OCI-LY7 (cell line): ENCODE measurements at regions not wholly inside any gene's neighbourhood (a gene's known extent, or its start where the extent isn't known, plus 50 kb on each side); places are given as distances from the start of the nearest gene placed in this dataset.

ENCODE experiments used
- BruUV-seq: library from RNA; stranded (reverse); fragments of 400-500 nt; replicated peaks from 2 replicates; lab custom pipeline; 2021; lab: Mats Ljungman, UMichigan
- CTCF ChIA-PET: fragments of 300-600 bp; sonication (Branson Sonifier 250); formaldehyde crosslinking; loops from one replicate; lab custom pipeline; 2022; ENCODE audit warnings: antibody characterized with exemption; ENCODE audit not compliant: unreplicated experiment; lab: Charles Lee
- POLR2A ChIA-PET: fragments of 300-600 bp; sonication (Branson Sonifier 250); formaldehyde crosslinking; loops from one replicate; lab custom pipeline; 2022; ENCODE audit warnings: antibody characterized with exemption; lab: Charles Lee
- DNase-seq: peaks from one replicate; pipeline ENCODE4 v3.0.0-alpha.2; 2015; ENCODE audit warnings: low spot score
- H2AFZ ChIP-seq: fragments of 200-600 bp; sonication (generic), shearing (Covaris generic); 2 replicates; pipeline ENCODE4 v1.6.1; 2014; ENCODE audit warnings: mild to moderate bottlenecking, antibody characterized with exemption, low read length, moderate library complexity
- H3K27ac ChIP-seq: fragments of 200-600 bp; sonication (generic); 2 replicates; pipeline ENCODE4 v1.5.1; 2014; ENCODE audit warnings: mixed run types, low read depth, mild to moderate bottlenecking, moderate library complexity, low read length, inconsistent platforms; ENCODE audit not compliant: poor library complexity, severe bottlenecking
- H3K36me3 ChIP-seq: fragments of 200-600 bp; sonication (generic); 2 replicates; pipeline ENCODE4 v1.6.1; 2014; ENCODE audit warnings: mild to moderate bottlenecking, antibody characterized with exemption, low read length, moderate library complexity, mixed read lengths; ENCODE audit not compliant: insufficient read depth
- H3K4me1 ChIP-seq: fragments of 200-600 bp; sonication (generic); 2 replicates; pipeline ENCODE4 v1.5.1; 2014; ENCODE audit warnings: mild to moderate bottlenecking, low read length; ENCODE audit not compliant: insufficient read depth, poor library complexity, severe bottlenecking
- H3K4me2 ChIP-seq: fragments of 200-600 bp; sonication (generic); 2 replicates; pipeline ENCODE4 v1.6.1; 2014; ENCODE audit warnings: mild to moderate bottlenecking, low read length
- H3K4me3 ChIP-seq: fragments of 200-600 bp; sonication (generic); 2 replicates; pipeline ENCODE4 v1.5.1; 2014; ENCODE audit warnings: mild to moderate bottlenecking, low read depth, low read length; ENCODE audit not compliant: poor library complexity, severe bottlenecking
- H3K79me2 ChIP-seq: fragments of 200-600 bp; sonication (generic); 2 replicates; pipeline ENCODE4 v1.6.1; 2016; ENCODE audit warnings: low read depth, mild to moderate bottlenecking, low read length, moderate library complexity, mixed read lengths; ENCODE audit not compliant: insufficient read depth
- H3K9me2 ChIP-seq: fragments of 200-600 bp; sonication (generic); 2 replicates; pipeline ENCODE4 v1.6.1; 2016; ENCODE audit warnings: mild to moderate bottlenecking, low read length, mixed read lengths; ENCODE audit not compliant: insufficient read depth
- H3K9me3 ChIP-seq: fragments of 200-600 bp; sonication (generic); 2 replicates; pipeline ENCODE4 v1.6.1; 2014; ENCODE audit warnings: mild to moderate bottlenecking, mixed run types, low read length, mixed read lengths
- H4K20me1 ChIP-seq: fragments of 200-600 bp; sonication (generic); 2 replicates; pipeline ENCODE4 v1.6.1; 2014; ENCODE audit warnings: mild to moderate bottlenecking, antibody characterized with exemption, low read length, moderate library complexity, mixed read lengths; ENCODE audit not compliant: insufficient read depth
- EZH2phosphoT487 ChIP-seq: fragments of 200-600 bp; sonication (generic); IDR thresholded peaks from 2 replicates; pipeline ENCODE4 v1.6.1; 2018; ENCODE audit warnings: low read depth, borderline replicate concordance, mild to moderate bottlenecking, mixed run types, antibody characterized with exemption, low read length, moderate library complexity, mixed read lengths
- intact Hi-C: fragments of 100-400 bp; cut with micrococcal nuclease; formaldehyde crosslinking; loops from one replicate; pipeline ENCODE4 v1.10.0; 2022; ENCODE audit not compliant: unreplicated experiment
- TF ChIP-seq, protein P1 (sequence below): fragments of 200-600 bp; sonication (generic); conservative IDR thresholded peaks from 2 replicates; pipeline ENCODE4 v1.5.1; 2014; ENCODE audit warnings: mild to moderate bottlenecking, antibody characterized with exemption, low read length, moderate library complexity, mixed read lengths

DNA sequence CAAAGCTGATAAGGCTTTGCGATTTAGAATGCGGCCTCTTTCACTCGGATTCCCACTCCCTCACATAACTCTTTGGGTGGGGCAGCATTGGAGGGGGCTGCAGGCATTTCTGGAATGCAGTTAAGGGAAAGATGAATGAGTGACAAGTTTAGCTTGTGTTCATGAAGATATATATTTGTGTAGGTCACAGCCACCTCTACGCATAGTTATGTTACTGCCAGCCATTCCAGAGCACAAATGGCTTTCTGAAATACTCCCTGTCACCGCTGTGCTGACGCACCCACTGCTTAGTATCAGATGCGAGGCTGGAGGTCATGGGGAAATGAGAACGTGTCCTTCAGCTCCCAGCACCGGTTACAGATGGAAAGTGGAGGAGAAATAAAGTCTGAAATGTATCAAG is 54.1 kb upstream of the ATP1A1 start:
- no peaks in the 10 kb centered on the region for H3K9me2 ChIP-seq
- no peak overlapping the region for H3K4me3 ChIP-seq
- POLR2A ChIA-PET: no interaction called here
- peaks cover 45% of the 10 kb centered on the region for H3K4me1 ChIP-seq
- no peak overlapping the region for H2AFZ ChIP-seq
- CTCF ChIA-PET: no interaction called here
- H3K79me2 ChIP-seq: no peaks in the 10 kb centered on the region
- no TSS peak for BruUV-seq
- no peaks in the 10 kb centered on the region for H3K9me3 ChIP-seq
- intact Hi-C loops: no loop called here
- no peaks in the 10 kb centered on the region for H4K20me1 ChIP-seq
- no peaks in the 10 kb centered on the region for H3K36me3 ChIP-seq
- no peak for DNase-seq
- no peak overlapping the region for H3K27ac ChIP-seq
- H3K4me2 ChIP-seq: no peak overlapping the region
- TF ChIP-seq EZH2phosphoT487: no peak
- TF ChIP-seq, protein P1, sequence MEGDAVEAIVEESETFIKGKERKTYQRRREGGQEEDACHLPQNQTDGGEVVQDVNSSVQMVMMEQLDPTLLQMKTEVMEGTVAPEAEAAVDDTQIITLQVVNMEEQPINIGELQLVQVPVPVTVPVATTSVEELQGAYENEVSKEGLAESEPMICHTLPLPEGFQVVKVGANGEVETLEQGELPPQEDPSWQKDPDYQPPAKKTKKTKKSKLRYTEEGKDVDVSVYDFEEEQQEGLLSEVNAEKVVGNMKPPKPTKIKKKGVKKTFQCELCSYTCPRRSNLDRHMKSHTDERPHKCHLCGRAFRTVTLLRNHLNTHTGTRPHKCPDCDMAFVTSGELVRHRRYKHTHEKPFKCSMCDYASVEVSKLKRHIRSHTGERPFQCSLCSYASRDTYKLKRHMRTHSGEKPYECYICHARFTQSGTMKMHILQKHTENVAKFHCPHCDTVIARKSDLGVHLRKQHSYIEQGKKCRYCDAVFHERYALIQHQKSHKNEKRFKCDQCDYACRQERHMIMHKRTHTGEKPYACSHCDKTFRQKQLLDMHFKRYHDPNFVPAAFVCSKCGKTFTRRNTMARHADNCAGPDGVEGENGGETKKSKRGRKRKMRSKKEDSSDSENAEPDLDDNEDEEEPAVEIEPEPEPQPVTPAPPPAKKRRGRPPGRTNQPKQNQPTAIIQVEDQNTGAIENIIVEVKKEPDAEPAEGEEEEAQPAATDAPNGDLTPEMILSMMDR: no peak

DNA sequence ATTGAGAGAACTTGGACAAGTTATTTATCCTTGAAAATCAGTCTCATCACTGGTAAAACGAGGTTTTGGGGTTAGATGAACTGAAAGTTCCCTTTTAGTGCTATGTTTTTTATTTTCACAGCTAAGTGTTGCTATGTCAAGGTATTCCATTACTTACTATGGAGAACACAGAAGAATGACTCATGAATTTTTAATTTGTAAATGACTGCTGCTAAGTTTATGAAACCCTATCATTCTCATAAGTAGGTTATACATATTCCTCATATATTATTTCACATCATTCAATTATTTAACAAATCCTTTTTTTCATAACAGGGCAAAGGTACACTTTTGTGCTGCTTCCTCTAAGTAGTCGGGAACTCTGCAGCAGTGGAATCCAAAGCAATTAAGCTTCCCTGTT is 52.2 kb upstream of the ATP1A1 start:
- Histone ChIP-seq H3K9me3 (no peaks in the 10 kb centered on the region), H3K4me1 (peaks cover 55% of the 10 kb centered on the region), H3K9me2 (no peaks in the 10 kb centered on the region), H3K36me3 (no peaks in the 10 kb centered on the region), H3K27ac (no peak overlapping the region), H3K4me3 (no peak overlapping the region), H3K4me2 (no peak overlapping the region), H2AFZ (peak overlapping the region; percentile 63), H4K20me1 (no peaks in the 10 kb centered on the region), H3K79me2 (no peaks in the 10 kb centered on the region)
- intact Hi-C loops: no loop called here
- POLR2A ChIA-PET: interaction anchor here (0.7 to 2.0 kb wide), 5 partner anchors 9 to 112 kb away, joined by 3 to 7 read pairs (median 4); no protein-coding TSS in a partner anchor
- DNase-seq: no peak
- TF ChIP-seq, protein P1: no peak
- no peak for TF ChIP-seq EZH2phosphoT487
- no TSS peak for BruUV-seq
- CTCF ChIA-PET: no interaction called here

DNA sequence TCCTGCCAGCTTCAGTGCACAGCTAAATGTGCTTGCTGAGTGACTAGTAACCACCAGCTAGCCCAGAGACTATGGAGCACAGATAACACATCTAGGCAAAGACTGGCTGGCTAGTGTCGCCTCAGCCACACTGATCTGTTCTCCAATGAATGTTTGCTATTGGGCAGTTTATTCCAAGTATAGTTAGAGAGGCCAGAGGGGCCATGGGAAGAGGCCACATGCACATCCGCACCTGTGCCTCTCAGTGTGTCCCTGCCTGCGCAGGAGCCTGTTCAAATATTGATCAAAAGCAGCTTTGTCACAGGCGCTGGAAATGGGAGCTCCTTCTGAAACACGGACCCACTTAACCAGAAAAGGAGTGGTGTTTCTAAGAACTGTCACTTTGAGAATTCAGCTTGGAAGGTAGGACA is 51.3 kb upstream of the ATP1A1 start:
- Histone ChIP-seq H3K79me2 (no peaks in the 10 kb centered on the region), H3K4me3 (no peak overlapping the region), H2AFZ (no peak overlapping the region), H3K9me3 (no peaks in the 10 kb centered on the region), H3K4me2 (no peak overlapping the region), H3K9me2 (no peaks in the 10 kb centered on the region), H4K20me1 (no peaks in the 10 kb centered on the region), H3K27ac (no peak overlapping the region), H3K4me1 (peaks cover 57% of the 10 kb centered on the region), H3K36me3 (no peaks in the 10 kb centered on the region)
- CTCF ChIA-PET: no interaction called here
- TF ChIP-seq, protein P1: no peak
- no peak for TF ChIP-seq EZH2phosphoT487
- BruUV-seq: no TSS peak
- DNase-seq: no peak
- intact Hi-C loops: no loop called here
- POLR2A ChIA-PET: interaction anchor here (0.6 to 2.0 kb wide), 5 partner anchors 9 to 105 kb away, joined by 3 to 7 read pairs (median 3); no protein-coding TSS in a partner anchor
